ENCODE measurements at regions not wholly inside any gene's neighbourhood (a gene's known extent, or its start where the extent isn't known, plus 50 kb on each side); places are given as distances from the start of the nearest gene placed in this dataset.
"Not testable (repeated sequence)": the region's sequence is repeated elsewhere in the genome, so short reads cannot be mapped to it uniquely, and the experiment has no call there.

- H3K27me3 ChIP-seq, H3K27ac ChIP-seq, H3K9me3 ChIP-seq, H3K4me1 ChIP-seq, H3K36me3 ChIP-seq: not testable (repeated sequence)
- peak in 1 of 3 donors; percentile 43 for DNase-seq
- peak overlapping the region in 2 of 4 donors; percentile 39 to 41 for H3K4me3 ChIP-seq
Measured at GRCh38 chr2:156254637-156255067, 77.9 kb downstream of the NR4A2 start.

GRCh38 chr2:156253765-156254164 lies 78.8 kb downstream of the NR4A2 start:
- H3K27me3 ChIP-seq: no peaks in the 10 kb centered on the region
- H3K4me3 ChIP-seq: no peak overlapping the region
- no peaks in the 10 kb centered on the region for H3K36me3 ChIP-seq
- no peak overlapping the region for H3K27ac ChIP-seq
- TF ChIP-seq POLR2A (IDR thresholded peaks at IDR 0.05): no peak
- TF ChIP-seq CTCF (IDR thresholded peaks at IDR 0.05): no peak
- no peaks in the 10 kb centered on the region for H3K4me1 ChIP-seq
- no peaks in the 10 kb centered on the region for H3K9me3 ChIP-seq
- DNase-seq: no peak

- H3K27ac ChIP-seq: no peak overlapping the region
- TF ChIP-seq CTCF (IDR thresholded peaks at IDR 0.05) (no peak), POLR2A (IDR thresholded peaks at IDR 0.05) (no peak)
- no peaks in the 10 kb centered on the region for H3K36me3 ChIP-seq
- no peaks in the 10 kb centered on the region for H3K4me1 ChIP-seq
- DNase-seq: no peak
- H3K9me3 ChIP-seq: no peaks in the 10 kb centered on the region
- no peaks in the 10 kb centered on the region for H3K27me3 ChIP-seq
- H3K4me3 ChIP-seq: no peak overlapping the region
Measured at GRCh38 chr2:156242874-156243273, 89.6 kb downstream of the NR4A2 start.

GRCh38 chr2:156237558-156237957 lies 95.0 kb downstream of the NR4A2 start:
- no peak overlapping the region for H3K4me3 ChIP-seq
- DNase-seq: no peak

GRCh38 chr2:156229724-156230362 lies 102.7 kb downstream of the NR4A2 start:
- Histone ChIP-seq H3K27ac (no peak overlapping the region), H3K4me3 (no peak overlapping the region), H3K9me3 (no peaks in the 10 kb centered on the region), H3K4me1 (no peaks in the 10 kb centered on the region), H3K36me3 (no peaks in the 10 kb centered on the region), H3K27me3 (no peaks in the 10 kb centered on the region)
- TF ChIP-seq CTCF (IDR thresholded peaks at IDR 0.05): no peak
- no peak for TF ChIP-seq POLR2A (IDR thresholded peaks at IDR 0.05)
- no peak for DNase-seq

More at GRCh38 chr2:156237558-156237957, 95.0 kb downstream of the NR4A2 start:
- no peak overlapping the region for H3K27ac ChIP-seq
- no peaks in the 10 kb centered on the region for H3K9me3 ChIP-seq
- H3K36me3 ChIP-seq: no peaks in the 10 kb centered on the region
- H3K4me1 ChIP-seq: no peaks in the 10 kb centered on the region
- TF ChIP-seq POLR2A (IDR thresholded peaks at IDR 0.05): no peak
- TF ChIP-seq CTCF (IDR thresholded peaks at IDR 0.05): no peak
- H3K27me3 ChIP-seq: no peaks in the 10 kb centered on the region

GRCh38 chr2:156223328-156223727 lies 109.2 kb downstream of the NR4A2 start:
- H3K36me3 ChIP-seq, H3K27me3 ChIP-seq, H3K4me1 ChIP-seq, H3K27ac ChIP-seq, H3K9me3 ChIP-seq, H3K4me3 ChIP-seq, DNase-seq: not testable (repeated sequence)

- DNase-seq: no peak
- no peak for TF ChIP-seq POLR2A (IDR thresholded peaks at IDR 0.05)
- TF ChIP-seq CTCF (IDR thresholded peaks at IDR 0.05): no peak
- no peaks in the 10 kb centered on the region for H3K9me3 ChIP-seq
- no peak overlapping the region for H3K4me3 ChIP-seq
- H3K27me3 ChIP-seq: no peaks in the 10 kb centered on the region
- no peaks in the 10 kb centered on the region for H3K36me3 ChIP-seq
- H3K27ac ChIP-seq: no peak overlapping the region
- no peaks in the 10 kb centered on the region for H3K4me1 ChIP-seq
Measured at GRCh38 chr2:156221703-156222102, 110.8 kb downstream of the NR4A2 start.

Measured in Peyer's patch (tissue), 4 donors.